Lower leg skin (tissue), 4 donors: ENCODE measurements at regions not wholly inside any gene's neighbourhood (a gene's known extent, or its start where the extent isn't known, plus 50 kb on each side); places are given as distances from the start of the nearest gene placed in this dataset.

Source experiments
- DNase-seq, 2 donors: peaks; one replicate each; pipeline ENCODE4 v3.0.0-alpha.2; 2019; ENCODE audit warnings: low spot score in 2 of 2
- H3K4me3 ChIP-seq: fragments of 200-600 bp; sonication (generic); 2 replicates; pipeline ENCODE4 v1.5.1; 2017; ENCODE audit warnings: mild to moderate bottlenecking, low read depth; ENCODE audit not compliant: poor library complexity, severe bottlenecking
- CTCF ChIP-seq, 3 donors: fragments of 450-650 bp; IDR thresholded peaks; one replicate each; pipeline ENCODE4 v1.5.1; 2016; ENCODE audit warnings: antibody characterized with exemption in 3 of 3, mild to moderate bottlenecking in 3 of 3, moderate library complexity in 2 of 3
- POLR2A ChIP-seq, 2 donors: fragments of 450-650 bp; IDR thresholded peaks; one replicate each; pipeline ENCODE4 v1.6.1; 2016 to 2017; ENCODE audit warnings: antibody characterized with exemption in 2 of 2, mild to moderate bottlenecking in 1 of 2, moderate library complexity in 1 of 2
- whole genome bisulfite sequencing, 2 donors: methylation state at CpG; one replicate each; pipeline ENCODE4 v1.1.5; 2018; 5-methylcytosine and 5-hydroxymethylcytosine counted together
- intact Hi-C: fragments of 100-400 bp; cut with DNase I; formaldehyde crosslinking; loops from one replicate; pipeline ENCODE4 v1.15.0; 2023; ENCODE audit warnings: low total_unique reads

DNA sequence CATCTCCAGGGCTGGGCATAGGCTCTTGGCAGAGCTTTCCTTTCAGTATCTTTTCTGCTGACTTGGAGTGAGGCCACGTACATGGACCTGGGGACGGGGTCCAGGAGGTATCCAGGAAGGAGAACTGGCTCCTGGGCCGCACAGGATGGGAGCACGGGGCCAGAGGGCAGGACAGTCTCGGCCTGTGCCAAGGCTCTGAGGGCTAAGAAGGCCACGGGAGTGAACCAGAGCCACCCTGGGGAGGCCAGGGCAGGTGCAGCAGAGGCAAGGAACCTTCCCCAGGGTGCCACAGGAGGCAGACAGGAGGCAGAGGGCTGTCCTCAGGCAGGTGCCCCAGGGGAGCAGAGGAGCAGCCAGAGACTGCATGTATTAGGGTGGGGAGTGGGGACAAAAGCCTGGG lies 50.3 kb downstream of the PLXNA1 start:
- WGBS, 2 donors = 65 to 89% methylated on average over 6 of the region's 6 CpGs
- no peak for DNase-seq
- intact Hi-C loops = no loop called here
- no peak overlapping the region for H3K4me3 ChIP-seq
- no peak for TF ChIP-seq CTCF (IDR thresholded peaks at IDR 0.05)

- H3K4me3 ChIP-seq = no peak overlapping the region
- WGBS, 2 donors = 79 to 88% methylated on average over 2 to 16 of the region's 20 CpGs
- intact Hi-C loops = no loop called here
- TF ChIP-seq POLR2A (IDR thresholded peaks at IDR 0.05) = no peak
- no peak for TF ChIP-seq CTCF (IDR thresholded peaks at IDR 0.05)
- no peak for DNase-seq
Measured at GRCh38 chr3:127033786-127034185, 50.9 kb downstream of the PLXNA1 start.

DNA sequence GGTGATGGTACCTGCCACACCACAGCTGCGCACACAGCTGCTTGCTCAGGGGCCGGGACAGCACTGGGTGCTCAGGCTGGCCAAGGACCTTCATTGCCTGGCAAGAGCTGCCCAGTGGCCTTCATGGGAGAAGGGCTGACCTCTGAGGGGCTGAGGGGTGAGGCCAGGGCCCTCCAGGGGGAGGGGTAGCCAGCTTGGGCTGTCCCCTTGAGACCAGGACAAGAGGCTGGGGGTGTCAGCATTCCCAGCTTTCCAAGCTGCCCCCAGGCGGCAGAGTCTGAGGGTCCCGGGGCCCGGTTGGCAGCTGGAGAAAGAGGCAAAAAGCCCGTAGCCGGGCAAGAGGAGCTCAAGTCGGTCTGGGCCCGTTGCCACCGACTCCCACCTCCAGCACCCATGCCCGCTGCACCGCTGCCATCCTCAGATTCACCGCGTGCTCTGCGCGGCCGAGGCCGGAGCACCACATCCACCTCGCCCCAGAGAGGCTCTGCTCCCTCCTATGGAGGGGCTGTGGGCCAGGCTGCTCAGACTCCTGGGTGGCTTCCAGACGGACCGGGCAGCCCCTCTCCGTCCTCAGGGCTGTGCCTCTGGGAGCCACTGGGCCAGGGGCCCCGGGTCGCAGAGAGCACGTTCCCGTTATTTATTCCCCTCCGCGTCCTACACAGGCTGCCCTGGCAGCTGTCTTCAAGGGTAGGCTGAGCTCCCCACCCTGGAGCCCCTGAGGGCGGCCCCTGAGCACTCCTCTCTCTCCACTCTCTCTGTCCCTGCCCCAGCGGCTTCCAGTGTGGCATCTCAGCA lies 51.5 kb downstream of the PLXNA1 start:
- DNase-seq = no peak
- 90% methylated on average over 30 of the region's 30 CpGs for WGBS, 2 donors

GRCh38 chr3:127034990-127035652 lies 52.2 kb downstream of the PLXNA1 start:
- intact Hi-C loops = no loop called here
- 88 to 89% methylated on average over 13 of the region's 13 CpGs for WGBS, 2 donors

More for the DNA sequence above, 51.5 kb downstream of the PLXNA1 start:
- intact Hi-C loops = no loop called here
- no peak for TF ChIP-seq CTCF (IDR thresholded peaks at IDR 0.05)
- no peak for TF ChIP-seq POLR2A (IDR thresholded peaks at IDR 0.05)
- no peak overlapping the region for H3K4me3 ChIP-seq

DNA sequence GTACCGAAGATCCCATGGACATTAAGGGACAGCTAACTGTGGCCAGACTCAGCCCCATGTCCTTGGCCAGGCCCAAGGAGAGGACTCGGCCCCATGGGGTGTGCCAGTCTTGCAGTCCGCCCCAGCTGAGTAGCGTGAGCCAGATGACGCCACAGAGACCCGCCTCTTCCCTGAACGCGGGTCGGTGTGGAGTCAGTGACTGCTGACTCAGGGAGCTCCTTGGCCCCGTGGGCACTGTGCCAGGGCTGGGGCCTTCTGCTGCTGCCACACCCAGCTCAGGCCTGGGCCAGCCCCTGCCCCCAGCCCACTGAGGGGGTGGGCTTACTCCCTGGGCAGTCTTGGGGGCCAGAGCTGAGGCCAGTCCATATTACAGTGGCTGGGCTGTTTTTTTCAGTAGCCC lies 52.8 kb downstream of the PLXNA1 start:
- H3K4me3 ChIP-seq = no peak overlapping the region
- WGBS, 2 donors = 34 to 49% methylated on average over 9 to 10 of the region's 10 CpGs
- TF ChIP-seq CTCF (IDR thresholded peaks at IDR 0.05) (no peak), POLR2A (IDR thresholded peaks at IDR 0.05) (no peak)
- peak; percentile 52 to 96 for DNase-seq
- intact Hi-C loops = no loop called here

More at GRCh38 chr3:127034990-127035652, 52.2 kb downstream of the PLXNA1 start:
- no peak overlapping the region for H3K4me3 ChIP-seq
- no peak for TF ChIP-seq POLR2A (IDR thresholded peaks at IDR 0.05)
- DNase-seq = no peak

DNA sequence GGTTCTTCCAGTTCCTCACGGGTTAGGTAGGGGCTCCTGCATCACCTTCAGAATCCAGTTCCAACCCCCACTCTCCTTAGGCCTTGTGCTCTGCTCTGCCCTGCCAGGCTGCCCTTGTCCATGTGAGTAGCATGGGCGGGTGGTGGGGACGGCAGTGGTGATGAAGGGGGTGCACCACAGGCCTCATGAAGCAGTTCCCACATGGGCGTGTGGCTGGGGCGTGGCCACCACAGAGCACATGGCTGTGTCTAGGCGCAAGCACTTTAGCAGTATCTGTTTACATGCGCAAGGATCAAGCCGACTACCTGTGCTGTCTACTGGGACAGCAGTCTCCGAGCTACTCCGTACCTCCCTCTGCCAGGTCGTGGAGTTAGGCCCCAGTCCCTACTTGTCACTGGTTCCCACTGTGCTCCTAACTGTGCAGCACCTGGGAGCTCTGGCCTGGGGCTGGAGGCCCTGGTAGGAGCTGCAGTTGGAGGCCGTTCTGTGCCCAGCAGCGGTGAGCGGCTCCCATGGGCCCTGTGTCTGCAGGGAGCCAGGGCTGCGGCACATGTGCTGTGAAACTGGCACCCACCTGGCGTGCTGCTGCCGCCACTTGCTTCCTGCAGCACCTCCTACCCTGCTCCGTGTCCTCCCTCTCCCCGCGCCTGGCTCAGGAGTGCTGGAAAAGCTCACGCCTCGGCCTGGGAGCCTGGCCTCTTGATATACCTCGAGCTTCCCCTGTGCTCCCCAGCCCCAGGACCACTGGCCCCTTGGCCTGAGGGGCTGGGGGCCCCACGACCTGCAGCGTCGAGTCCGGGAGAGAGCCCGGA lies 53.5 kb downstream of the PLXNA1 start:
- intact Hi-C loops = no loop called here
- TF ChIP-seq CTCF (IDR thresholded peaks at IDR 0.05) (no peak), POLR2A (IDR thresholded peaks at IDR 0.05) (no peak)
- H3K4me3 ChIP-seq = no peak overlapping the region
- WGBS, 2 donors = 80 to 84% methylated on average over 27 to 28 of the region's 28 CpGs
- no peak for DNase-seq
